Neural progenitor cell (in vitro differentiated cells): ENCODE measurements at regions not wholly inside any gene's neighbourhood (a gene's known extent, or its start where the extent isn't known, plus 50 kb on each side); places are given as distances from the start of the nearest gene placed in this dataset.

ENCODE experiments used
- DNase-seq: peaks from one replicate; pipeline ENCODE4 v3.0.0-alpha.2; 2016; ENCODE audit warnings: low spot score
- H2AFZ ChIP-seq: fragments of 200-600 bp; sonication (generic); replicated peaks from 2 replicates; pipeline ENCODE4 v1.6.1; 2016; ENCODE audit warnings: antibody characterized with exemption
- H3F3A ChIP-seq: fragments of 200-600 bp; sonication (generic); 2 replicates; pipeline ENCODE4 v1.6.1; 2016; ENCODE audit warnings: antibody characterized with exemption, low read depth
- H3K27ac ChIP-seq: fragments of 200-600 bp; sonication (generic); 2 replicates; pipeline ENCODE4 v1.5.1; 2016; ENCODE audit warnings: mild to moderate bottlenecking
- H3K27me3 ChIP-seq: fragments of 200-600 bp; sonication (generic); 2 replicates; pipeline ENCODE4 v1.6.1; 2016; ENCODE audit warnings: mild to moderate bottlenecking, moderate library complexity
- H3K36me3 ChIP-seq: fragments of 200-600 bp; sonication (generic); 2 replicates; pipeline ENCODE4 v1.5.1; 2016
- H3K4me1 ChIP-seq: fragments of 200-600 bp; sonication (generic); 2 replicates; pipeline ENCODE4 v1.6.1; 2016; ENCODE audit warnings: mixed run types
- H3K4me2 ChIP-seq: fragments of 200-600 bp; sonication (generic); 2 replicates; pipeline ENCODE4 v1.6.1; 2016
- H3K4me3 ChIP-seq: fragments of 200-600 bp; sonication (generic); 2 replicates; pipeline ENCODE4 v1.5.1; 2016
- H3K79me2 ChIP-seq: fragments of 200-600 bp; sonication (generic); 2 replicates; pipeline ENCODE4 v1.6.1; 2016; ENCODE audit warnings: low read depth
- H3K9ac ChIP-seq: fragments of 200-600 bp; sonication (generic); 2 replicates; pipeline ENCODE4 v1.6.1; 2016
- H3K9me3 ChIP-seq: fragments of 200-600 bp; sonication (generic); 2 replicates; pipeline ENCODE4 v1.5.1; 2016; ENCODE audit warnings: low read depth
- H4K20me1 ChIP-seq: fragments of 200-600 bp; sonication (generic); 2 replicates; pipeline ENCODE4 v1.6.1; 2016; ENCODE audit warnings: low read depth
- H3K27ac Mint-ChIP-seq: 3 replicates; pipeline ENCODE4 v1.8.0; 2021; ENCODE audit warnings: mixed read lengths
- H3K27me3 Mint-ChIP-seq: 2 replicates; pipeline ENCODE4 v1.8.0; 2022; ENCODE audit warnings: low read depth, mild to moderate bottlenecking, inconsistent platforms, moderate library complexity, mixed read lengths; ENCODE audit not compliant: insufficient read depth
- H3K36me3 Mint-ChIP-seq: 3 replicates; pipeline ENCODE4 v1.8.0; 2021; ENCODE audit warnings: mixed read lengths
- H3K4me1 Mint-ChIP-seq: 3 replicates; pipeline ENCODE4 v1.8.0; 2021; ENCODE audit warnings: mixed read lengths
- H3K4me3 Mint-ChIP-seq: 3 replicates; pipeline ENCODE4 v1.8.0; 2021; ENCODE audit warnings: mild to moderate bottlenecking, moderate library complexity, mixed read lengths
- H3K9me3 Mint-ChIP-seq: 3 replicates; pipeline ENCODE4 v1.8.0; 2020; ENCODE audit warnings: mixed read lengths
- EZH2 ChIP-seq: fragments of 200-600 bp; sonication (generic); IDR thresholded peaks from 2 replicates; pipeline ENCODE4 v1.6.1; 2017; ENCODE audit warnings: antibody characterized with exemption, mild to moderate bottlenecking, moderate library complexity
- EZH2phosphoT487 ChIP-seq: fragments of 200-600 bp; sonication (generic); IDR thresholded peaks from 2 replicates; pipeline ENCODE4 v1.6.1; 2017; ENCODE audit warnings: antibody characterized with exemption
- TF ChIP-seq, protein P1 (sequence below): fragments of 200-600 bp; sonication (generic); IDR thresholded peaks from 2 replicates; pipeline ENCODE4 v1.5.1; 2017; ENCODE audit warnings: antibody characterized with exemption, mild to moderate bottlenecking

DNA sequence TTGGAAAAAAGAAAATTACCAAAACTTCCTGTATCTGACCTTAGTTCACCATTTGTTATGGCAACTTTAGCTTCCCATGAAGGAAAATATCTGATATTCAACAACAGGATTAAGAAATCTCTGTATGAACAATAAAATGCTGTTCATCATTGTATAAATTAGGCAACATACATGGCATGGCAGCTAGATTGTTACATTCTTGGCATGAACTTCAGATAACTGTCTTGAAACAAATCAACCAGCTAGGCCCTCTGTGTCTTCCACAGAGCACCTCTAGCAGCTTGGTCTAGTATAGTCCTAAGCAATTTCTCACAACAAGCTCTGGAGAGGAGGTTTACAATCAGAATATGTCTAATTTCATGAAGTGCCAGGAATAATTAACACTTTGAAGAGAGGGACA, 105.4 kb upstream of the PCDH7 start:
- TF ChIP-seq, protein P1, sequence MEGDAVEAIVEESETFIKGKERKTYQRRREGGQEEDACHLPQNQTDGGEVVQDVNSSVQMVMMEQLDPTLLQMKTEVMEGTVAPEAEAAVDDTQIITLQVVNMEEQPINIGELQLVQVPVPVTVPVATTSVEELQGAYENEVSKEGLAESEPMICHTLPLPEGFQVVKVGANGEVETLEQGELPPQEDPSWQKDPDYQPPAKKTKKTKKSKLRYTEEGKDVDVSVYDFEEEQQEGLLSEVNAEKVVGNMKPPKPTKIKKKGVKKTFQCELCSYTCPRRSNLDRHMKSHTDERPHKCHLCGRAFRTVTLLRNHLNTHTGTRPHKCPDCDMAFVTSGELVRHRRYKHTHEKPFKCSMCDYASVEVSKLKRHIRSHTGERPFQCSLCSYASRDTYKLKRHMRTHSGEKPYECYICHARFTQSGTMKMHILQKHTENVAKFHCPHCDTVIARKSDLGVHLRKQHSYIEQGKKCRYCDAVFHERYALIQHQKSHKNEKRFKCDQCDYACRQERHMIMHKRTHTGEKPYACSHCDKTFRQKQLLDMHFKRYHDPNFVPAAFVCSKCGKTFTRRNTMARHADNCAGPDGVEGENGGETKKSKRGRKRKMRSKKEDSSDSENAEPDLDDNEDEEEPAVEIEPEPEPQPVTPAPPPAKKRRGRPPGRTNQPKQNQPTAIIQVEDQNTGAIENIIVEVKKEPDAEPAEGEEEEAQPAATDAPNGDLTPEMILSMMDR = no peak
- no peak for TF ChIP-seq EZH2phosphoT487
- no peak for TF ChIP-seq EZH2
- no peaks in the 10 kb centered on the region for H4K20me1 ChIP-seq
- H3K36me3 Mint-ChIP-seq = no peaks in the 10 kb centered on the region
- H3K9ac ChIP-seq = no peak overlapping the region
- no peaks in the 10 kb centered on the region for H3K27me3 Mint-ChIP-seq
- no peak overlapping the region for H2AFZ ChIP-seq
- no peak overlapping the region for H3K4me3 Mint-ChIP-seq
- no peak overlapping the region for H3K4me2 ChIP-seq
- H3K27me3 ChIP-seq = no peaks in the 10 kb centered on the region
- H3F3A ChIP-seq = no peaks in the 10 kb centered on the region
- no peaks in the 10 kb centered on the region for H3K4me1 Mint-ChIP-seq
- no peaks in the 10 kb centered on the region for H3K9me3 ChIP-seq
- no peak for DNase-seq
- H3K79me2 ChIP-seq = no peaks in the 10 kb centered on the region
- no peaks in the 10 kb centered on the region for H3K4me1 ChIP-seq
- no peak overlapping the region for H3K27ac Mint-ChIP-seq
- no peak overlapping the region for H3K27ac ChIP-seq
- no peaks in the 10 kb centered on the region for H3K36me3 ChIP-seq
- no peak overlapping the region for H3K4me3 ChIP-seq
- H3K9me3 Mint-ChIP-seq = no peaks in the 10 kb centered on the region

DNA sequence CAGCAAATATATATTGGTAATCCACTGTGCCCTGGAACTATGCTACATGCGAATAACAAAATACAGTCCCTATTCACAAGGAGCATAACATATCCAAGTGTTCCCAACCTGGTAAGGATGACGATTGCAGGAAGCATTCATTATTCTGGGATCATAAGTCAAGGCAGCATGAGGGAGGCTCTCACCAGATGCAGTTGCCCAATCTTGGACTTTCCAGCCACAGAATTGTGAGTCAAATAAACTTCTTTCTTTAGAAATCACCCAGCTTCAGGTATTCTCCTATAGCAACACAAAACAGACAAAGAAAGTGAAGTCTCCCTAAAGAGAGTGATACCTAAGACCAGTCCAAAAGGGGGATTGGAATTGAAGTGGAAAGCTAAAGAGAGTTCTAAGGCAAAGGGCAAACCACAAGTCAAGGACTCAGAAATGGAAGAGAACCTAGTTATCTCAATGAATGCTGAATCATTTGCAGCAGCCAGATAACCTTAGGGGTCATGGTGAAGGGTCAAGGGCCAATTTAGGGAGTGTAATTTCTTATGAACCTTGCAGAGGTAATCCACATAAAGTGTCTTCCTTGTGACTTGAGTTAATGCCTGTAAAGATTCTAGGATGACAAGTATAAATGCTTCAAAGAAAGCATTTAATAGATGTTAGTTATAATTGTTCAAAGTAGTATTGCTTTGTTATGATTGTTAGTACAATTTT, 103.1 kb upstream of the PCDH7 start:
- Histone ChIP-seq H3K4me1 (no peaks in the 10 kb centered on the region), H3K4me2 (no peak overlapping the region), H3K9ac (no peak overlapping the region), H3F3A (no peaks in the 10 kb centered on the region), H3K9me3 (no peaks in the 10 kb centered on the region), H4K20me1 (no peaks in the 10 kb centered on the region), H2AFZ (no peak overlapping the region), H3K79me2 (no peaks in the 10 kb centered on the region), H3K4me3 (no peak overlapping the region), H3K27me3 (no peaks in the 10 kb centered on the region), H3K27ac (no peak overlapping the region), H3K36me3 (no peaks in the 10 kb centered on the region)
- Mint-ChIP-seq H3K27ac (no peak overlapping the region), H3K9me3 (no peaks in the 10 kb centered on the region), H3K4me1 (no peaks in the 10 kb centered on the region), H3K4me3 (no peak overlapping the region), H3K27me3 (no peaks in the 10 kb centered on the region), H3K36me3 (no peaks in the 10 kb centered on the region)
- no peak for DNase-seq
- TF ChIP-seq EZH2phosphoT487 (no peak), EZH2 (no peak)
- TF ChIP-seq, protein P1 = no peak

DNA sequence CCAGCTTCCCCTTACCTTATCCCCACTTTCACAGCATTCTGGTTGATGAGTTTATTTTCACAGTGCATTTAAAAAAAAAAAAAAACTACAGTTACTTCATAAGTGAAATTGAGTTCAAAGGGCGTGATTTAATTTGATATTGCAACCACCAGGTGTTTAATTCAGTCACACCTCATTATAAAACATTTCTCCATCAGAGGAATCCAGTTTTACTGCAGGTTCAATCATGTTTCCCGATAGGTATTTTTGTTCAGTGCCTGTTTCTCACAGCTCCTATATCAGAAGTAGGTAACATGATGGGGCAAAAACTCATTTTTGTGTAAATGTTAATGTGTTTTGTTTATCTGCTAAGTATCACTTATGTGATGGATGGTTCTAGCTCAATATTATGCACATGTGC, 102.3 kb upstream of the PCDH7 start:
- Histone ChIP-seq H3K36me3 (no peaks in the 10 kb centered on the region), H3K27ac (no peak overlapping the region), H2AFZ (no peak overlapping the region), H3K9me3 (no peaks in the 10 kb centered on the region), H3K4me3 (no peak overlapping the region), H3K9ac (no peak overlapping the region), H4K20me1 (no peaks in the 10 kb centered on the region), H3K27me3 (no peaks in the 10 kb centered on the region), H3K4me2 (no peak overlapping the region), H3K79me2 (no peaks in the 10 kb centered on the region), H3F3A (no peaks in the 10 kb centered on the region), H3K4me1 (no peaks in the 10 kb centered on the region)
- DNase-seq = no peak
- no peaks in the 10 kb centered on the region for H3K4me1 Mint-ChIP-seq
- TF ChIP-seq EZH2phosphoT487 (no peak), EZH2 (no peak)
- TF ChIP-seq, protein P1 = no peak
- H3K36me3 Mint-ChIP-seq = no peaks in the 10 kb centered on the region
- no peaks in the 10 kb centered on the region for H3K9me3 Mint-ChIP-seq
- H3K4me3 Mint-ChIP-seq = no peak overlapping the region
- no peak overlapping the region for H3K27ac Mint-ChIP-seq
- no peaks in the 10 kb centered on the region for H3K27me3 Mint-ChIP-seq
